T-helper 2 cell (primary cell): ENCODE measurements at regions not wholly inside any gene's neighbourhood (a gene's known extent, or its start where the extent isn't known, plus 50 kb on each side); places are given as distances from the start of the nearest gene placed in this dataset.
A peak's percentile ranks its signal among the peaks of the same experiment; 100 is the strongest.
"Not testable (repeated sequence)": the region's sequence is repeated elsewhere in the genome, so short reads cannot be mapped to it uniquely, and the experiment has no call there.

ENCODE experiments used
- DNase-seq, 5 experiments: peaks; one replicate each; pipeline versions ENCODE4 v3.0.0 to v3.0.0-alpha.2; 2012 to 2022

DNA sequence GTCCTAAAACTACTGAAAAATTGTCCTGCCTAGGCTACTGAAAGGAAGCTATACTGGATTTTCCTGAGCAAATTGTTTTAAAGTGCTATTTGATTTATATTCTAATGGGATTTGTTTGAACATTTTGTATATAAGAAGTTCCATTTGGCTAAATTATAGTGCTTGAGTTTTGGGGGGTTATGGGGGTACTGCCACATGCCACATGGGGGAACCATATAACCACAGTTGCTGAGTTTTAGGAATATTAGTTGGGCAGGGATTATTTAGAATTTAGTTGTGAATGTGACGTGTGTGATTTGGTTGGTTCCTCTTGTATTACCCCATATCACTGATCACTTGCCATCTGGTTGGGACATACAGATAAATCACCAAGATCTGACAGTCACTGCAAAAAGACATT is 224.5 kb upstream of the TAPT1 start:
- DNase-seq = no peak

DNA sequence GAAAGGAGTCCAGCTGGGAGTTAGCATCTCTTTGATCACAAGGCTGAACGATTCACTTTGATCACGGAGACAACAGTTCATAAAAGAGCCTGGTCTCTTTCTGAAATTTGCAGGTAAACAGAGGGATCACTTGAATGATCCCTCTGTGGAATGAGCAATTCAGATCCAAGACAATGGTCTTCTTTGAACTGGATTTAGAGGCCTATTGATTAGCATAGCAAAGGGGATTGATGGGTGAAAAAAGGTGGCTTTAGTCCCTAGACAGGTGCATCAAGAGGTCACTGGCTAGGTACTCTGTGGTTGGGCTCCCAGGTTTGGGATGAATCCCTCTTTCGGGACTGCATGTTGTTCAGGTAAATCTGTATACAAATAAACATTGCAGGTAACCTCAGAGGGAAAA is 223.8 kb upstream of the TAPT1 start:
- no peak for DNase-seq

DNA sequence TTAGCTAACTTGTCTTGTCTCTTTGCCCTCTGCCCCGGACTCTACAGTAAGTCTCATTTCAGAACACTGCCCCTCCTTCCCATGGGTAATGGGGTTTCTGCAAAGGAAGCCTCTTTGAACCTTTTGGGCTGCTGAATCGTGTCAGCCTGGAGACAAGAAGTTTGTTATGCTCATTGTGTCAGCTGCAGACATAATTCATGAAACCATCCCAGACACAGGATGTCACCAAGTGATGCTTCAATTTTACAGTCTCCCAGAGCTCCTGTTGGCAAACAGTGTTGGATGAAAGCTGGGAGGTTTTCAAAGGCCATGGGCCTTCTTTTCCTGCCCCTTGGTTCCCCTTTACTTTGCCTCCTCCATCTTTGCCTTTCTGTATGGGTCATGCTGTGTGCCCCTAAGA is 223.1 kb upstream of the TAPT1 start:
- DNase-seq = no peak

DNA sequence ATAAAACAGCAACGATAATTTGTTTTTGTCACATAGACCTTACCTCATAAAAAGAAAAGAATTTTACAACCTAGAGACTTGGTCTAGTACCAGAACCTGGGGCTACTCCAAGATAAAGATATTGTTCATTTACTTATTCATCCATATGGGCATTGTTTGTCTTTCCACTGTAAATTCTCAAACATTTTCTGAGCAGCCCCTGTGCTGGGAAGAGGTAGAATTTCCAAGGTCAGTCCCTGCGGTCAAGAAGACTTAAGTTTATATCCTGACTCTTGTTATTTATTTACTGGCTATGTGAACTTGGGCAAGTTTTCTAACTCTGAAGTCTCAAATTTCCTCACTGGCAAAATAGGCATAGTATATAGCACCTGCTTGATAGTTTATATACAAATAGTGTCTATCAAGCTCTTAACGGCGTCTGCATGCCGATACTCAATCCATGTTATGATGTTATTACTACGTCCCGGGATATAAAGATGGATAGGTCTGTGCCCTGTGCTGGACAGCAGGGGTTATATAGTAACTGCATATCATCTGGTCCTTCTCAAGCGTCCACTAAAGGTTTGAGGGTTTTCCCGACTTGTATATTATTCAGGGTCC is 222.1 kb upstream of the TAPT1 start:
- no peak for DNase-seq

DNA sequence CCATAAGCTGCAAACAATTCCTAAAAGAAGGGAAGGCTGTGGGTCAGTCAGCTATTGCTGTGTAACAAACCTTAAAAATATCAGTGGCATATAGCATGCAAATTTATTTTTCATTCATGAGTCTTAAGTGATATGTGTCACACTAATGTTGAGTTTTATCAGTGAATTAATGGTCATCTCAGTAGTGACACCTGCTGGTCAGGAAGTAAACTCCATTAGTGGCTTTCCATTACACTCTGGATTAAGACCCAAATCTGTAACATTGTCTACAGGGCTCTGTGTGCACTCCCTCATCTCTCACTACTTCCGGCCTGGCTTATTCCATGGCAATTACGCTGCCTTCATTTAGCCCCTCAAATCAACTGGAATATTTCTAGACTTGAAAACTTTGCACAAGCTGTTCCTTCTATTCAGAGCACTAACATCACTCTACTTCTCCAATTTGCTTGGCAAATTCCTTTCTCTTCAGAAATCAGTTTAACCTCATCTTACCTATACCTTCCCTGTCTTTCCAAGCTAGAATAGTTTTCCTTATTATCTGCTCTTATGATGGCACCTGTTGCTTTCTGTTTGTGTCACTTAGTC is 217.3 kb upstream of the TAPT1 start:
- peak in 1 of 5 experiments; percentile 32 for DNase-seq

DNA sequence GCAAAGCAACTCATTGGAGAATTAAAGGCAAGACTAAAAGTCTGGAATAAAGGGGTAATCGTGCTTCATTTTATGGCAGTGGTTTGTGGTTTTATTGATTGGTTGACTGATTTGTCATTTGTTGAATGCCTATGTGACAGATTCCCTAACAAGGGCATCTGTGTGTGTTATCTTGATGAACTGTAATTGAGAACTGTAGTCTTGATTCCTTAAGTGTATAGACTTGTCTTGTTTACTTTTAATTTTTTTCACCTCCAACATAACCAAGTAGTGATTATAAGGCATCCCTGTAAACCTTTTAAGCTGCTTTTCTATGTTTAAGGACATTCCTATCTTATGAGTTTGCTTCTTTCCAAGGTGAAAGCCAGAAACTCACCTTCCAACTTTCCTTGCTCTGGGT is 216.0 kb upstream of the TAPT1 start:
- DNase-seq = no peak

DNA sequence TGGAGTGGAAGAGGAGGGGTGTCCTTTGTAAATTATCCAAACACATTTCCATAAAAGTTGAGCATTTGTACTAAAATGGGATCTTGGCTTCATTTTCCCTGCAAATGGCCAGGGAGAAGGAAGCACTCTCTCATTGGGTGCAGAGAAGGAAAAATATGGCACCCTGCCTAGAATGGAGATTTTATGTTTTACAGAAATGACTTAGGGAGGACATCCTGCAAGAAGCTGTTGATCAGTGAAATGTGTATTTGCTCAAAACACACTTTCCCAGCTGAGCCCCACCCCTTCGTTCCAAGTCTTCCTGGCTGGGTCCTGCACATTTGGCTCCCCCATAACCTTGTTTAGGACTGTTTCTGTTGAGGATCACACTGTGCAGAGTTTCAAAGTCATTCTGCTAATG is 213.5 kb upstream of the TAPT1 start:
- no peak for DNase-seq

DNA sequence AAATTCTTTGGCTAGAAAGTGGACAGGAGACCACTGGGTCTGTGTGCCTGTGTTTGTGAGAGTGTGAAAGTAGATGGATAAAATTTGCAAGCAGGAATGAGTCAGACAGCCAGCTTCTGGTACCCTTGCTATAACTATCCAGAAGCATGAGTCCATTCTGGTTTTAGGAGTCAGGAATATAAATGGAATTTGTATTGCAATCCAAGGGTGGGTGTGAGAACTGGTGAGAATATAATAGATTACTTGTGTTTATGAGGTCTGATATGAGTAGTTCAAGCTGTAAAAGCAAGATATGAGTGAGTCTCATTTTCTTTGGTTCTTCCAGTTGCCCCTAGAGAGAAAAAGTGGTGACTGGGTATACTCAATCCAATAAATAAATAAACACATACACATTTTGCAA is 212.7 kb upstream of the TAPT1 start:
- no peak for DNase-seq

DNA sequence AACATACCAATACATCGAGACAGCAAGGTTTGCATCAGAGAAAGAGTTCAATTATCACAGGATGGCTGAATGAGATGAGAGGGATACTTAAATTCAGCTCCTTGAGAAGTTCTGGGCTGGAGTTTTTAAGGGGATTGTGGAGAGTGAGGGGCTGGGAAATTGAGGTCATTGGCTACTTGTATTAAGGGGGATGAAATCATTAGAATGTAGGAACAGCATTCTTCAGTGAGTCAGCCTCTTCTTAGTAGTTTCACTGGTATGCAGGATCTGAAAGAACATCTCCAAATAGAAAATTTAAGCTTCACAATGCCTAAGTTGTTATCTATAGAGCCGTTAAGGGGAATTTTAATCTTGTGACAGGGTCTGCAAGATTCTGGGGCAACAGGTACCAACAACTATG is 211.6 kb upstream of the TAPT1 start:
- DNase-seq = no peak

DNA sequence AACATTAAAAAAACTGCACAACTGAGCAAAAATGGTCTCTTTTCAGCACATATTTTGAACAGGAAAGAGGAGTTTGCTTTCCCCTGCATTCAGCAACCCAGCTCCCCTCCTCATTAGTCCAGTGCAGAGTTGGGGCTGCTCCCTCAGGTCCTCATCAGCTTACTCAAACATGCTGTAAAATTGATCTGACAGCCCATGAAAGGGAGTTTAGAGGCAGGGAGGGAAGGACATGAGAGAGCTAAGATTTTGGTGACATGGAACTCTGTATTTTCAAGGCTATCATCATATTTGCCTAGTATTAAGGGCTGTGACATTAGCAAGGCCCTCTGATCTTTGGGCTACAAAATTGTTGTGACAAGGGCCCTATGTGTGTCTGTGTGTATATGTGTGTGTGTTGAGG is 205.6 kb upstream of the TAPT1 start:
- DNase-seq = no peak

DNA sequence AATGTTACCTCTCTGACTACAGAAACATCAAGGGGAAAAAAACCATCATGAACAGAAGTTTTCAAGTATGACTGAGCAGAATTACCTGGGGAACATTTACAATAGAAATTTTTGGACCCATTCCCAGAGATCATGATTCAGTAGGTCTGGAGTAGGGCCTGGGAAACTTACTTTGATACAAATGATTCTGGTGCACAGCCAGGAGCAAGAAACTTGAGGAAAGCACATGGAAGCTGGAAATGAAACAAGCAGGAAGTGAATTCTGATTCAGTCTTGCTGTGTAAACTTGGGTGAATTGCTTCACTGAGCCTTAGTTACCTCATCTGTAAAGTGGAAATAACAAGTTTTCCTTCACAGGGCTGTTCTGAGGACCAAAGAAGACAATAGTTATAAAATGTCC is 192.5 kb upstream of the TAPT1 start:
- no peak for DNase-seq

DNA sequence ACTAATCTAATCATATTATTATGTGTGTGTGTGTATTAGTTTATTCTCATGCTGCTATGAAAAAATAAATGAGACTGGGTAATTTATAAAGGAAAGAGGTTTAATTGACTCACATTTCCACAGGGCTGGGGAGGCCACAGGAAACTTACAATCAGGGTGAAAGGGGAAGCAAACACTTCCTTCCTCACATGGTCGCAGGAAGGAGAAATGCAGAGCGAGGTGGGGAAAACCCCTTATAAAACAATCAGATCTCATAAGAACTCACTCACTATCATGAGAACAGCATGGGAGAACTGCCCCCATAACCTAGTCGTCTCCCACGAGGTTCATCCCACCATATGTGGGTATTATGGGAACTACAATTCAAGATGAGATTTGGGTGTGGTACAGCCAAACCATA is 190.9 kb upstream of the TAPT1 start:
- no peak for DNase-seq

DNA sequence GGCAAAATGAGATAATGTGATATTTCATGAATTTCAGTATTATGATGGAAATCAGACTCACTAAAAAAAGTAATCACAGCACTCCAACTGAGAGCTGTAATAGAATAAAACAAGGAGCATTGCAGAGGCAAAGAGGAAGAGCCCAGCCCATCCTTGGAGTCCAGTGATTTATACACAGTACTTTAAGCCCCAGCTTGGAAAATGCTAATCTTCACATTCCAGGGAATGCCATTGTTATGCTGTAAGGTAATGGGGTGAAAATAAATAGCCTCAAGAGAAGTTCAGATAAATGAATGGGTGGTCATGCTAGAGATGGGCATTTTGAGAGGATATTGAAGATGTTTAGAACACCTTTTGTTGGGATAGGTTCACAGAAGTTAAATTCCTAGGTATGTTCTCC is 190.3 kb upstream of the TAPT1 start:
- DNase-seq = no peak

DNA sequence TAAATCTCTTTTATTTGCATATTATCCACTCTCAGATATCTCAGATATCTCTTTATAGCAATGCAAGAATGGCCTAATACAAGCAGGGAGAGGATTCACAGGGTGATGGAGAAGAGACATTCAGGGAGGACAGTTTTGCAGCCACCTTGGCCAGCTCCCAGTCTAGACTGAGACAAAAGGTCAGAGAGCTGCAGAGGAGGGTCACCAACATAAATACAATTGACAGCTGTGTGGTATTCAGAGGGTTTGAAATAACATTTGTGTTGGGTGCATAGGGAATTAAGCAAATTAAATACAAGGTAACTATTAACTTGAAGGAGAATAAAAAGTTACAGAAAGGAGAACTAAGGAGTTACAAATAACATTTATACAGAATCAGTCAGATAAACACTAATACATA is 189.5 kb upstream of the TAPT1 start:
- DNase-seq = no peak

DNA sequence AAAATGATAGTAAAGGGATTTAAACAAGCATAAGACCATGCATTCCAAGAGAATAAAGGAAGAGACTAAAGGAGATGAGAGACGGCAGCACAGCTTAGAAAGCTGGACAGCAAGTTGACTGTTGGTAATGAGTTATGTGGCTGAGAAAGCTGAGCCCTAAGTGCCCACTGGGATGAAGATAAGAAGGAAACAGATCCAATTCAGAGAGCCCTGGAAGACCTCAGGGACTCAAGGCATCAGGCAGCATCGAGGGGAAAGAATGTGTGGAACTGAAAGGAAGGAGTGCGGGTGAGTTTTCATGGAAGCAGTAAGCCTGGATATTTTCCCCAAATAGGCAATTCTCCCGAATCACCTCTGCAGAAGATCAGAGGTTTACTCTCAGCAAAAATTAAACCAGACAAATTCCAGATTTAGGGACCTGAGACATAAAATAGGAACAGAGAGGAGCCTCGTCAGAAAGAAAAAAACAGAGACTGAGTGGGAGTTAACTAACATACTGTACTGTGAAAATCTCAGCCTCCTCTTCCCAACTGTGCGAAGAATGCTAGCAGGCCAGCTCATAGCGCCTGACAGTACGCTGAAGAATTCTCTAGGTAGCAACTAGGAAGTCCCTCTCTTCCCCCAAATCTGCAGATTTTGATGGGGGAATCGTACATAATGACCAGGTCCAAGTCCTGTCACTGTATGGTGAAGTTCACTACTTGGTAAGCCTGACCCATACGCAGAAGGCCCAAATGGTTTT is 187.7 kb upstream of the TAPT1 start:
- DNase-seq = no peak

DNA sequence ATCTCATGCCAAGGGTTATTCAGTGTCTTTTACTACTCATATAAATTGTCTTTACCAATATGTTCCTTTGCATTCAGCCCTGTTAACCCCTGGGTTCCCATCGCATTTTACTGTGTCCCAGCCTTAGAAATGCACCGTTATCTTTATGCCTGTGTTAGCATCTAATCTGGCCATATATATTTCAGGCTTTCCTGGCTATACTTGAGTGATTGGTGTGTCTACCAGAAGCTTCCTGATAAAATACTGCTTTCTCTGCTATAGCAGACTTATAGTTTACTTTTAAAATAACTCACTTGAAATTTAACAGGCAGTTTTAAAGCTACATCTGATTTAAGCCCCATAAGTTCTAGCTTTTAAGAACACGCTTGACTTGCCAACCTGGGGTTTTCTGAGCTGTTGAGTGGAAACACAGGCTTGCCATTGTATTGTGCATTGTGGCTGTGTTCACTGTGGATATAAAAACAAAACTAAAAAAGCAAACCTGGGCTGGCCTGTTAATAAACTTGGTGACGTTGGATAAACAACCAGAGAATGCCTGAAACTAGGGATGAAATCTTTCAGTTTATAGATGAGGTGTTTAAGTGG is 185.3 kb upstream of the TAPT1 start:
- DNase-seq = no peak

DNA sequence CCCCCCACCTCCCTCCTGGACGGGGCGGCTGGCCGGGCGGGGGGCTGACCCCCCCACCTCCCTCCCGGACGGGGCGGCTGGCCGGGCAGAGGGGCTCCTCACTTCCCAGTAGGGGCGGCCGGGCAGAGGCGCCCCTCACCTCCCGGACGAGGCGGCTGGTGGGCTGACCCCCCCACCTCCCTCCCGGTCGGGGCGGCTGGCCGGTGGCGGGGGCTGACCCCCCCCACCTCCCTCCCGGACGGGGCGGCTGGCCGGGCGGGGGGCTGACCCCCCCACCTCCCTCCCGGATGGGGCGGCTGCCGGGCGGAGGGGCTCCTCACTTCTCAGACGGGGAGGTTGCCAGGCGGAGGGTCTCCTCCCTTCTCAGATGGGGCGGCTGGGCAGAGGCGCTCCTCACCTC is 166.9 kb upstream of the TAPT1 start:
- DNase-seq = not testable (repeated sequence)

DNA sequence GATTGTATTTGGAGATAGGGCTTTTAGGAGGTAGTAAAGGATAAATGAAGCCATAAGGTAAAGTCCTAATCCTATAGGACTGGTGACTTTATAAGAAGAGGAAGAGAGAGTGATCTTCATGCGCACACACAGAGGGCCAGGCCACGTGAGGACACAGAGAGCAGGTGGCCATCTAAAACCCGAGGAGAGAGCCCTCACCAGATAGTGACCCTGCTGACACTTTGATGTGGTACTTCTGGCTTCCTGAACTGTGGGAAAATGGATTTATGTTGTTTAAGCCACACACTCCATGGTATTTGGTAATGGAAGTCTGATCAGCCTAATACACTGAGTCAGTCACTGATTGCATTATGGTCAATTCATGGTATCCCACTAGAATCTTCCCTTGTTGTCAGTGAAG is 164.9 kb upstream of the TAPT1 start:
- DNase-seq = no peak

DNA sequence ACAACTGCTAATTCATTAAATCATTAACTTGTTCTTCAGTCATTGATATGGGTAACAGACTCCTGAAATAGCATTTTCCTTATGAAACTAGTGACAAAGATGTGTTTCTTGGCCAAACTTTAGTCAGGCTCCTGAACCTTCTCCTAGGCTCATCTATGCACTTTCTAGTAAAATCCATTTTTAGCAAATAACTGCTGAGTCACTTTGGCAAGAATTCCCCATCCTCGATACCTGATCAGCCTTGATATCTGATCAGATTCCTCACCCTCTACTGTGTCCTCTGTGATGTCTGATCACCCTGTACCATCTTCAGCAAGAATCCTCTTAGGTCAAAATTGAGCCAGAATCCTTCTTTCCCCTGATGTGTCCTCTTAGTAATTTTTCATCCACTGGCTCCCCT is 161.2 kb upstream of the TAPT1 start:
- DNase-seq = no peak

DNA sequence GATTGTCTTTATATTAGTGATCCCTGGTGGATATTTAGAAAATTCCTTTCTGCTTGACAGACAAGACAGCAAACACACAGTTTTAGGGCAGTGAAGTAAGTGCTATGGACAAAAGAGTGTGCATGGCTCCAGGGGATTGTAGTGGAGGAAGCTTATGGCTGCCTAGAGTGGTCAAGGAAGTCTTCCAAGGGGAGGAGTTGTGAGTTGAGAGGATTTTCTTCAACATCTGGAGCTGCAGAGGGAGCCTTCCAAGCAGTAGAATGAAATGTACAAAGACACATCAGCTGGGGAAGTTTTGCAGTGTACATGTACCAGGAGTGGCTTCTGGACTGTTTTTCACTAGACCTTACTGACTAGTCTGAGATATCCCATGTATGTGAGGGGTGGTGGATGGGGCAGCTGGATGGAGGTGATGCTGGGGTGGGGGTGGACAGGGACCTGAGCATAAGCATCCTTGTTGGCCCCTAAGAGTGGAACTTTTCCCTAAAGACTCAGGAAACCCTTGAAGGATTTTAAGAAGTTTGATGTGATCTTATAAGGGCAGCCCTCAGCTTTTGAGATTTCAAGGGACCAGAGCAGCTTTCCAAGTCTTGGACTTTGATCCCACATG is 160.5 kb upstream of the TAPT1 start:
- no peak for DNase-seq

DNA sequence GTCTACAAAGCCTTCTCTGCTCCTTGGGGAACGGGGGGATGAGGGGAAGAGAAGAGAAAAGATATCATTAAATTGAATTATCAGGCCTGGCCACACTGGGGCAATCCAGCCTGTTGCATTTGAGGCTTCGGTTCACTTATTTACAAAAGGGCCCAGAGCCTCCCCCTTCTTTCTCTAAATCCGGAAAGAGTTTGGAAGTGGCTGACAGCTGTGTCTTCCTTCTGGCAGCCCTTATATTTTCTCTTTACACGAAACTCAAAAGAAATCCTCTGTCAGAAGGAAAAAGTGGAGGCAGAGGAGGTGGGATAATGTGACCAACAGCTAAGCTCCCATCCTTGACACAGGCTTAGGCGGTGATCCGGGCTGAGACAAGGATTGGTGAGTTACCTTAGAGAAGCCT is 158.3 kb upstream of the TAPT1 start:
- DNase-seq = no peak

DNA sequence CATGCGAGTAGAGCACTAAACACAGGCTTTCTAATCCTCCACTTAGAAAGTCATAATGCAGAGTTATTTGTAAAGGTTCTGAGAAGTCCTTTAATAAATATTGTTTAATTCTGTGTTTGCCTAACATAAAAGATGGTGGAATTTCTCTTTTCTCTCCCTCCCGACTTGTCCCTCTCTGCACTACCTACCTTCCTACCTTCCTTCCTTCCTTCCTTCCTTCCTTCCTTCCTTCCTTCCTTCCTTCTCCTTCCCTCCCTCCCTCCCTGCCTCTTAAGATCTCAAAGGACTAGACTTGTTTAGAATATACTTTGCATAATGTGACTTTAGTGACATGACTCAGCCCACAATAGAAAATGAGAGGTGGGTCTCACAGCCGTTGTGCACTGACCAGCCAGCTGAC is 156.3 kb upstream of the TAPT1 start:
- DNase-seq = no peak

DNA sequence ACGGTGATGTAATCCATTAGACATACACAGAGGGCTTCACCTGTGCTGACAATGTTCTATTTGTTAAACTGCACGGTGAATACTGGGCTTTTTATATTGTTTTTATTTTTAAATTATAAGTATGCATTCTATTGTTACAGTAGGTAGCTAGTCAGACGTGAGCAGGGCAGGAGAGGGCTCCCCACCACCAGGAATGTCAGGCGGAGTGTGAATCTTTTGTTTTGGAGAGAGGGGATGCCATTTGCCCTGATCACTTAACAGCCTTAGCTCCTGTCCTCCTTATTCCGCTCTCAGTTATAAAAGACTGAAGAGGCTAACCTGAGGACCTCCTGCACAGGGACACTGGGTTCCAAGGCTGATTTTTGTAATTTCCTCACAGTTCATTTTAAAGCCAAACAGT is 151.6 kb upstream of the TAPT1 start:
- no peak for DNase-seq

DNA sequence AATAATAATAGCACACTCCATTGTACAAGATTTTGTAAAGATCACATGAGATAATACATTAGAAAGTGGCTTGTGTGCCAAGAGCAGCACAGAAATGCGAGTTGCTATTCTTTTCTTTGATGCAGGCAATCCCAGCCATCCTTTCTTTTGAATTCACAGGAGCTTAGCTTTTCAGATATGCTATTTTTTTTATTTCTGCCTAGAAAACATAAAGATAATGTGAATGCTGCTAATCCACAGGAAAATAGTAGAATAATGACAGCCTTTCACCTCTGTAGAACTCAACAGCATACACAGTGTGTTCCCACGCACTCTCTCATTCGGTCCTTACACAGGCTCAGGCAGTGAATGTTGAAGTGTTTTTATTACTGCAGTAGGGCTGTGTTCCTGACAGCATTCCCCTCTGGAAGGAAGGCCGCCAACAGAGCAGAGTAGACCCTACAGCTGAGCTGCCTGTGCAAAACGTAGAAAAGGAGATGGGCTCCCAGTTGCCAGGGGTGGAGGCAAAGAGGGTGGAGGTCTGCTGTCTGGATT is 138.8 kb upstream of the TAPT1 start:
- no peak for DNase-seq
